GM12872 (cell line): ENCODE measurements at regions not wholly inside any gene's neighbourhood (a gene's known extent, or its start where the extent isn't known, plus 50 kb on each side); places are given as distances from the start of the nearest gene placed in this dataset.

Source experiments
- TF ChIP-seq, protein P1 (sequence below): IDR thresholded peaks from 3 replicates; pipeline ENCODE4 v1.5.1; 2011; ENCODE audit warnings: low read depth, mild to moderate bottlenecking, low read length, moderate library complexity; ENCODE audit not compliant: insufficient read depth

DNA sequence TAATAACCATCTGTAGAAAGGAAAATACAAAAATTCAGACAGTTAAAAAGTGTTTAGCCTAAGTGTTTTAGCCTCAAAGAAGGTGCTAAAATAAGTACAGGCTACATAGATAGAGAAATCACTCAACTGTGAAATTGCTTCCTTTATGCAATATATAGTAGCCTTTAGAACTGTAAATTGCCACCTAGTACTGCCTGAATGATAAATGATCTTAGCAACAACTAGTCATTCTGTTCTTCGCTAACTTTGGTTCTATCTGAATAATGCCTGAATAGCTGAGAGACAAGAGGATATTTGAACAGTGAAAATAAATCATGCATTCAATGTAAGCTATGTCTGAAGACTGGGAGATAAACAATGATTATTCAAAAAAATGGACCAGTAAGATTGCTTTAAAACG lies 603.3 kb upstream of the PTCHD4 start:
- TF ChIP-seq, protein P1, sequence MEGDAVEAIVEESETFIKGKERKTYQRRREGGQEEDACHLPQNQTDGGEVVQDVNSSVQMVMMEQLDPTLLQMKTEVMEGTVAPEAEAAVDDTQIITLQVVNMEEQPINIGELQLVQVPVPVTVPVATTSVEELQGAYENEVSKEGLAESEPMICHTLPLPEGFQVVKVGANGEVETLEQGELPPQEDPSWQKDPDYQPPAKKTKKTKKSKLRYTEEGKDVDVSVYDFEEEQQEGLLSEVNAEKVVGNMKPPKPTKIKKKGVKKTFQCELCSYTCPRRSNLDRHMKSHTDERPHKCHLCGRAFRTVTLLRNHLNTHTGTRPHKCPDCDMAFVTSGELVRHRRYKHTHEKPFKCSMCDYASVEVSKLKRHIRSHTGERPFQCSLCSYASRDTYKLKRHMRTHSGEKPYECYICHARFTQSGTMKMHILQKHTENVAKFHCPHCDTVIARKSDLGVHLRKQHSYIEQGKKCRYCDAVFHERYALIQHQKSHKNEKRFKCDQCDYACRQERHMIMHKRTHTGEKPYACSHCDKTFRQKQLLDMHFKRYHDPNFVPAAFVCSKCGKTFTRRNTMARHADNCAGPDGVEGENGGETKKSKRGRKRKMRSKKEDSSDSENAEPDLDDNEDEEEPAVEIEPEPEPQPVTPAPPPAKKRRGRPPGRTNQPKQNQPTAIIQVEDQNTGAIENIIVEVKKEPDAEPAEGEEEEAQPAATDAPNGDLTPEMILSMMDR: no peak

DNA sequence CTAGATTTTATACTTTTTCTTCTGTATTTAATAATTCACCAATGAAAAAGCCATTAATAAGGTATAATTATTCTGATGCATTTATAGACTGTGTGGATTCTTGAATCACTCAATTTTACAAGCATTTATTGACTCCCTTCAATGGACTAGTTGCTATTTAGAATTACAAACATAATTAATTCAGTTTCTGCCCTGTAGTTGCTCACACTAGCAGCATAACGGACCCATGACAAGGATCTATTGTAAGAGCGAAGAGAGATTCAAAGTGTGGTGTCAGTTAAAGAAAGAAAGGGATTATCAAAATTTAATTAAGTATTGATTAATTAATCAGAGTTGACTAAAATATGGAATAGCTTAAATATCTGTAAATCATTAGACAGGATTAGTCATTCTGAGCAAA lies 602.6 kb upstream of the PTCHD4 start:
- TF ChIP-seq, protein P1: no peak

DNA sequence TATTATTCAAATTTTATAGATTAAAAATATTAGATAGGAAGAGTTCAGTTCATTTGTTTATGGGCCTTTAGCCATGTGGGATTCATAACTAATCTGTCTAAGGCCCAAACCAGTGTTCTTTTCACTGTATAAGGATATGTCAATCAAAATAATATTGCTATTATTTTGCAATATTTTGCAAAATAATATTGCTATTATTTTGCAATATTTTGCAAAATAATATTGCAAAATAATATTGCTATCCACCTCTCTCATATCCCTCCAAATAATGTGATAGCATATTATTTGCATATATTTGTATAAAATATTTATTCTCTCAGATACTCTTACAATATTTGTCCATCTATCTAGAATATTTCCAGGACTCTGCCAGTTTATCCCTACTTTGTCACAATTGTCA lies 595.3 kb upstream of the PTCHD4 start:
- TF ChIP-seq, protein P1: no peak

DNA sequence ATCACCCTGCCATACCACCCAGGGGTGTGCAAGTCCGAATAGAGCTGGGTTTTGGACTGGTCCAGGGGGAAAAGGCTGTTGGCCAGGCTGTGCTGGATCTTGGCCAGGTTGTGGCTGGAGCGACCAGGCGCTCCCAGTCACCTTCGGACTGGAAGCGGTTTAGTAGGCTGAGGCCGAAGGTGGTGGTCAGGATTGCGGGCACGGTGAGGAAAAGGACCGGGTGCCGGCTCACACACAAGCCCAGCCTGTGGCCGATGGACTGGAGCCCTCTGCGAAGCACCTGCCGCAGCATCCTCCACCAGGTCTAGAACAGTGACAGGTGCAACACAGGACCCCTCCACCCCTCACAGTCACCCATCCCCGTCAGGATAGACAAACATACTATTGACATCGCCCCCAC lies 590.6 kb upstream of the PTCHD4 start:
- TF ChIP-seq, protein P1: no peak

DNA sequence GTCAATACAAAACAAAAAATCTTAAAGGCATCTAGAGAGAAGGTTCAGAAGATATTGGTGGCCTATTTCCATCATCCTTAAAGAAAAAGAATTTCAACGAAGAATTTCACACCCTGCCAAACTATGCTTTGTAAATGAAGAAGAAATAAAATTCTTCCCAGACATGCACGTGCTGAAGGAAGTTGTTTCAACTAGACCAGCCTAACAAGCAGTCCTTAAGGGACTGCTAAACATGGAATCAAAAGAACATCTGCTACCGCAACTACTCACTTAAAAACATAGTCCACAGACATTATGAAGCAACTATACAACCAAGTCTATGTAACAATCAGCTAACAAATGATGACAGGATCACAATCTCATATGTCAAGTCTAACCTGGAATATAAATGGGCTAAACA lies 584.9 kb upstream of the PTCHD4 start:
- TF ChIP-seq, protein P1: no peak

DNA sequence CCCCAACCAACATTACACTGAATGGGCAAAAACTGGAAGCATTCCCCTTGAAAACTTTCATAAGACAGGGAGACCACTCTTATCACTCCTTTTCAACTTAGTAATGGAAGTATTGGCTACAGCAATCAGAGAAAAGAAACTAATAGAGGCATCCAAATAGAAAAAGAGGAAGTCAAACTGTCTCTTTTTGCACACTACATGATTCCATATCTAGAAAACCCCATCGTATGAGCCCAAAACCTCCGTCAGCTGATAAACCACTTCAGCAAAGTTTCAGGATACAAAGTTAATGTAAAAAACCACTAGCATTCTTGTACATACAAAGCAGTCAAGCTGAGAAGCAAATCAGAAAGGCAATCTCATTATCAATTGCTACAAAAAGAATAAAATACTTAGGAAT lies 580.4 kb upstream of the PTCHD4 start:
- TF ChIP-seq, protein P1: no peak

DNA sequence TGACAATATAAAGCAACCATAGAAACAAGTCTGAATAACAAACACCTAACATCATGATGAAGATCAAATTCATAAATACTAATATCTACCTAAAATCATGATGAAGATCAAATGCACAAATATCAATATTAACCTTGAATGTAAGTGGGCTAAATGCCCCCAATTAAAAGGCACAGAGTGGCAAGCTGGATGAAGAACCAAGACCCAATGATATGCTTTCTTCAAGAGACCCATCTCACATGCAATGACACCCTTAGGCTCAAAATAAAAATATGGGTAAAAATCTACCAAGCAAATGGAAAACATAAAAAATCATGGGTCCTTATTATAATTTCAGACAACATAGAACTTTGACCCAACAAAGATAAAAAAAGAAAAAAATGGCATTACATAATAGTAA lies 578.5 kb upstream of the PTCHD4 start:
- TF ChIP-seq, protein P1: no peak

DNA sequence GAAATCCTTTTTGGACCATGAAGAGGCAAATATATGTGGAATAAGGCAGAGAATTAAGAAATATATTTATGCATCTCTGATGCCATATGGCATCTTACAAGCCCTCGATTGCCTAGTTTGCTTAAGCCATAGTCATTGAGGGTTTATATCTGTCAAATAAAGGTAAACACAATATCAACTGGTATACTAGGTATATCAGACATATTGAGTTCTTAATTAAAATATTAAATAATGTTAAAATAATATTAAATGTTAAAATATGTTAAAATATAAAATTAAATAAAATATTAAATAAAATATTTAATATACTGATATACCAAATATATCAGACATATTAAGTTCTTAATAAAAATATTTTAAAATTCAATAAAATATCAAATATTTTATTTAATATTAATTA lies 567.4 kb upstream of the PTCHD4 start:
- TF ChIP-seq, protein P1: no peak
